A549 (cell line): ENCODE measurements at regions not wholly inside any gene's neighbourhood (a gene's known extent, or its start where the extent isn't known, plus 50 kb on each side); places are given as distances from the start of the nearest gene placed in this dataset.

Experiments
- ATAC-seq, 2 experiments: fragments of 200-7000 bp in 1 of 2; fragments of >200 bp in 1 of 2; cut with Nextera tagmentation in 1 of 2; cut with Tn5 transposase in 1 of 2; 3 replicates each; pipeline versions ENCODE4 v1.8.0 to v1.9.1; 2018 to 2020; ENCODE audit warnings: mild to moderate bottlenecking in 1 of 2, moderate library complexity in 1 of 2
- CTCF ChIA-PET: fragments of 300-600 bp; sonication (Branson Sonifier 250); formaldehyde crosslinking; extraction: SDS; loops from one replicate; lab custom pipeline; 2021; ENCODE audit warnings: antibody characterized with exemption, inconsistent platforms; lab: Yijun Ruan, JAX
- POLR2A ChIA-PET: fragments of 350-600 bp; formaldehyde crosslinking; extraction: SDS; loops from one replicate; lab custom pipeline; 2021; ENCODE audit warnings: antibody characterized with exemption, inconsistent platforms; lab: Yijun Ruan, JAX
- DNase-seq, 2 experiments: peaks; one replicate each; pipeline versions ENCODE4 v3.0.0 to v3.0.0-alpha.2; 2011 to 2016; ENCODE audit warnings: low read depth in 1 of 2, low spot score in 1 of 2
- FAIRE-seq: peaks from 2 replicates; lab custom pipeline; 2011; peaks lifted over from hg19 to GRCh38; lab: Jason Lieb, UNC
- H3K27ac ChIP-seq, 2 experiments: fragments of >200 bp; sonication (Bioruptor Twin); formaldehyde crosslinking; 3 replicates each; pipeline ENCODE4 v1.5.1; 2016 to 2017
- H3K4me1 ChIP-seq: fragments of >200 bp; sonication (Bioruptor Twin); formaldehyde crosslinking; 3 replicates; pipeline ENCODE4 v1.6.1; 2016
- H3K4me2 ChIP-seq: fragments of >200 bp; sonication (Bioruptor Twin); formaldehyde crosslinking; 3 replicates; pipeline ENCODE4 v1.6.1; 2016
- H3K4me3 ChIP-seq: fragments of >200 bp; sonication (Bioruptor Twin); formaldehyde crosslinking; 3 replicates; pipeline ENCODE4 v1.5.1; 2016
- H3K9me3 ChIP-seq: fragments of >200 bp; sonication (Bioruptor Twin); formaldehyde crosslinking; 3 replicates; pipeline ENCODE4 v1.6.1; 2016
- BHLHE40 ChIP-seq: IDR thresholded peaks from 2 replicates; pipeline ENCODE4 v1.6.1; 2012; ENCODE audit warnings: low read depth, low read length, inconsistent platforms
- CBX8 ChIP-seq: fragments of 200-600 bp; sonication (generic); IDR thresholded peaks from 2 replicates; pipeline ENCODE4 v1.6.1; 2016
- EHF ChIP-seq: fragments of 250-450 bp; sonication (Bioruptor Pico); IDR thresholded peaks from 2 replicates; pipeline ENCODE4 v1.5.0; 2020; ENCODE audit warnings: mild to moderate bottlenecking
- EHMT2 ChIP-seq: fragments of 200-600 bp; sonication (generic); IDR thresholded peaks from 2 replicates; pipeline ENCODE4 v1.6.1; 2016; ENCODE audit warnings: antibody characterized with exemption, low read depth, mild to moderate bottlenecking, moderate library complexity
- GATA3 ChIP-seq: IDR thresholded peaks from 2 replicates; pipeline ENCODE4 v1.6.1; 2012; ENCODE audit warnings: borderline replicate concordance
- HEYL ChIP-seq: fragments of 250-450 bp; sonication (Bioruptor Pico); IDR thresholded peaks from 2 replicates; pipeline ENCODE4 v1.8.0; 2021; ENCODE audit warnings: mild to moderate bottlenecking, moderate library complexity
- HOXB5 ChIP-seq: fragments of 250-450 bp; sonication (Bioruptor Pico); IDR thresholded peaks from 2 replicates; pipeline ENCODE4 v1.5.0; 2020; ENCODE audit warnings: mild to moderate bottlenecking, moderate library complexity
- JUN ChIP-seq, 2 experiments: fragments of >200 bp; sonication (Bioruptor Twin); formaldehyde crosslinking; IDR thresholded peaks; 2 replicates in 1 of 2; 3 replicates in 1 of 2; pipeline ENCODE4 v1.6.1; 2016 to 2017
- KDM1A ChIP-seq: fragments of 200-600 bp; sonication (generic); IDR thresholded peaks from 2 replicates; pipeline ENCODE4 v1.6.1; 2016; ENCODE audit warnings: low read depth, mild to moderate bottlenecking
- KDM5A ChIP-seq: fragments of 200-600 bp; sonication (generic); IDR thresholded peaks from 2 replicates; pipeline ENCODE4 v1.6.1; 2016; ENCODE audit warnings: antibody characterized with exemption, mild to moderate bottlenecking
- MAFK ChIP-seq: fragments of 450-650 bp; IDR thresholded peaks from 2 replicates; pipeline ENCODE4 v1.6.1; 2014; ENCODE audit not compliant: partially characterized antibody
- MAZ ChIP-seq: fragments of 150-350 bp; IDR thresholded peaks from 2 replicates; pipeline ENCODE4 v1.6.1; 2014; ENCODE audit warnings: antibody characterized with exemption, low read depth, low read length, borderline replicate concordance
- MYC ChIP-seq: IDR thresholded peaks from 2 replicates; pipeline ENCODE4 v1.6.1; 2012; ENCODE audit warnings: mild to moderate bottlenecking, inconsistent platforms, low read length, improper control_type of control experiment, borderline replicate concordance
- NPAS2 ChIP-seq: fragments of 250-450 bp; sonication (Bioruptor Pico); IDR thresholded peaks from 2 replicates; pipeline ENCODE4 v1.8.0; 2022; ENCODE audit warnings: mild to moderate bottlenecking, moderate library complexity, borderline replicate concordance
- POLR2AphosphoS2 ChIP-seq: conservative IDR thresholded peaks from 2 replicates; pipeline ENCODE4 v1.6.1; 2012; ENCODE audit warnings: low read length, improper control_type of control experiment, inconsistent platforms
- RAD21 ChIP-seq, 2 experiments: fragments of >200 bp in 1 of 2; sonication (Bioruptor Twin) in 1 of 2; formaldehyde crosslinking in 1 of 2; IDR thresholded peaks in 1 of 2; conservative IDR thresholded peaks in 1 of 2; 2 replicates in 1 of 2; 3 replicates in 1 of 2; pipeline ENCODE4 v1.6.1; 2012 to 2018; ENCODE audit warnings: inconsistent platforms in 1 of 2
- RARB ChIP-seq: fragments of 250-450 bp; sonication (Bioruptor Pico); IDR thresholded peaks from 2 replicates; pipeline ENCODE4 v1.8.0; 2021; ENCODE audit warnings: mild to moderate bottlenecking, moderate library complexity
- RCOR1 ChIP-seq: fragments of 150-350 bp; IDR thresholded peaks from 2 replicates; pipeline ENCODE4 v1.6.1; 2014; ENCODE audit warnings: antibody characterized with exemption, low read length, low read depth
- RFX5 ChIP-seq: fragments of 450-650 bp; IDR thresholded peaks from 2 replicates; pipeline ENCODE4 v1.7.1; 2014; ENCODE audit warnings: antibody characterized with exemption, mild to moderate bottlenecking, moderate library complexity
- TFCP2L1 ChIP-seq: fragments of 250-450 bp; sonication (Bioruptor Pico); IDR thresholded peaks from 2 replicates; pipeline ENCODE4 v1.5.0; 2021; ENCODE audit warnings: mild to moderate bottlenecking
- ZC3H11A ChIP-seq: fragments of 450-650 bp; IDR thresholded peaks from 2 replicates; pipeline ENCODE4 v1.6.1; 2014; ENCODE audit warnings: antibody characterized with exemption, mild to moderate bottlenecking
- ZFP36 ChIP-seq: fragments of 450-650 bp; IDR thresholded peaks from 2 replicates; pipeline ENCODE4 v1.6.1; 2014; ENCODE audit warnings: borderline replicate concordance; ENCODE audit not compliant: partially characterized antibody
- WGBS: methylation state at CpG from one replicate; pipeline ENCODE4 v1.1.6; 2017; ENCODE audit errors: missing lambda C conversion rate; 5-methylcytosine and 5-hydroxymethylcytosine counted together
- TF ChIP-seq, protein P1 (sequence below): fragments of 250-450 bp; sonication (Bioruptor Pico); IDR thresholded peaks from 2 replicates; pipeline ENCODE4 v1.5.0; 2020; ENCODE audit warnings: low read depth, mild to moderate bottlenecking, moderate library complexity
- TF ChIP-seq, protein P2 (sequence below): fragments of 200-600 bp; sonication (generic); IDR thresholded peaks from 2 replicates; pipeline ENCODE4 v1.6.1; 2016; ENCODE audit warnings: antibody characterized with exemption, mild to moderate bottlenecking, moderate library complexity
- TF ChIP-seq, protein P3 (sequence below): IDR thresholded peaks from 2 replicates; pipeline ENCODE4 v1.6.1; 2012; ENCODE audit warnings: low read depth, borderline replicate concordance
- TF ChIP-seq, protein P4 (sequence below): IDR thresholded peaks from 2 replicates; pipeline ENCODE4 v1.6.1; 2012

DNA sequence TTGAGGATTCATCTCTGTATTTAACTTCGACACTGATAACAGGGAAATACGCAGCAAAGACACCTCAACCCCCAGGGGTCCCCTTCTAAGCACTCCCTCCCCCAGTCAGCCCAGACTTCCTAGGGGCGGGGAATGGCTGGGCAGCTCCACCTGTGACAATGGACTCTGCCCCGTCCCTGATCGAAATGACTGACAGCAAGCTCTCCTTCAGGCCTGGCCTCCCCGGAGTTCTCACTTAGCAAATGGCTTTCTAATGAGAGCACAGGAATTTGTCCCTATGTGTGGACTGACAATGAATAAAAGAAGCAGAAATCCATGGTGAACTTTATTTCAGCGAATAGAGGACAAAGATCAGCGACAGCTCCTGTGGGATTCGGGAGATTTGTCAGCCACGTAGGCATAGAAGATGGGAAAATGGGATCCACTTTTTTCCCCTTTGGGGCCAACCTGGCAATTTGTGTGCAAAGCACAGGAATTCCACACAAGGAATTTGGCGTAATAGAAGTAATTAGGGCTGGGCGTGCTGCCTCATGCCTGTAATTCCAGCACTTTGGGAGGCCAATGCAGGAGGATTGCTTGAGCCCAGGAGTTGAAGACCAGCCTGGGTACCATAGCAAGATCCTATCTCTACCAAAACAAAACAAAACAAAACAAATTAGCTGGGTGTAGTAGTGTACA lies 63.8 kb downstream of the TNFAIP2 start:
- H3K4me3 ChIP-seq: no peak overlapping the region
- ChIA-PET CTCF (interaction anchor here (0.6 to 13.1 kb wide), 18 partner anchors 10 to 101 kb away, joined by 3 to 261 read pairs (median 4); partner anchors contain the start of gene TNFAIP2), POLR2A (no interaction called here)
- H3K9me3 ChIP-seq: no peaks in the 10 kb centered on the region
- H3K27ac ChIP-seq: peak overlapping the region; percentile 31 to 74; a peak in 5 of 6 replicates
- WGBS: 85% methylated on average over 12 of the region's 12 CpGs
- ATAC-seq (no peak), DNase-seq (no peak), FAIRE-seq (no peak)
- TF ChIP-seq RAD21 (conservative IDR thresholded peaks at IDR 0.05 in 1 of 2, IDR thresholded peaks at IDR 0.05 in 1 of 2) (no peak), TFCP2L1 (CRISPR knock-in tag) (no peak), MAZ (no peak), EHMT2 (no peak)
- H3K4me2 ChIP-seq: no peak overlapping the region
- H3K4me1 ChIP-seq: peaks cover 28% of the 10 kb centered on the region

DNA sequence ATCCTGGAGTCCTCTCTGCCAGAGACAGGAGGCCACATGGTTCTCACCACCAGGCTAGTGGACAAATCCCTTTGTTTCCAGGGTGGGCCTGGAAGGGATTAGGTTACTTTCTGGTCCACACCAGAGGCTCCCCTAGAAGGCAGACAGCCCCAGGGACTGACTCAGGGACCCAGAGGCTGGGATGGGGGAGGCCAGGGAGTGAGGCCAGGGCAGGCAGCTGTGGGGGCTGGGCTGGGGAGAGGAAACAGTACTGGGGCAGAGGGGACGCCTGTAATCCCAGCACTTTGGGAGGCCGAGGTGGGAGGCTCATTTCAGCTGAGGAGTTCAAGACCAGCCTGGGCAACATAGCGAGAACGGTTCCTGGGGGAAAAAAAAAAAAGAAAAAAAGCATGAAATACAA lies 64.7 kb downstream of the TNFAIP2 start:
- WGBS: 74% methylated on average over 4 of the region's 4 CpGs
- Histone ChIP-seq H3K27ac (peak overlapping the region; percentile 61 to 74; a peak in 5 of 6 replicates), H3K4me2 (peak overlapping the region; percentile 73; the same call in 1 of the 3 replicates), H3K4me1 (peaks cover 28% of the 10 kb centered on the region), H3K4me3 (no peak overlapping the region), H3K9me3 (no peaks in the 10 kb centered on the region)
- ChIA-PET POLR2A (no interaction called here), CTCF (interaction anchor here (0.7 to 13.1 kb wide), 9 partner anchors 11 to 100 kb away, joined by 3 to 261 read pairs (median 6); partner anchors contain the start of gene TNFAIP2)
- FAIRE-seq (no peak), DNase-seq (no peak), ATAC-seq (no peak)
- TF ChIP-seq KDM1A (no peak), ZFP36 (no peak), POLR2AphosphoS2 (no peak), KDM5A (no peak), RCOR1 (no peak), EHF (CRISPR knock-in tag) (no peak), JUN (IDR thresholded peaks at IDR 0.05) (no peak), NPAS2 (CRISPR knock-in tag) (no peak), CBX8 (no peak), GATA3 (no peak), RARB (CRISPR knock-in tag) (no peak)
- TF ChIP-seq, protein P1, sequence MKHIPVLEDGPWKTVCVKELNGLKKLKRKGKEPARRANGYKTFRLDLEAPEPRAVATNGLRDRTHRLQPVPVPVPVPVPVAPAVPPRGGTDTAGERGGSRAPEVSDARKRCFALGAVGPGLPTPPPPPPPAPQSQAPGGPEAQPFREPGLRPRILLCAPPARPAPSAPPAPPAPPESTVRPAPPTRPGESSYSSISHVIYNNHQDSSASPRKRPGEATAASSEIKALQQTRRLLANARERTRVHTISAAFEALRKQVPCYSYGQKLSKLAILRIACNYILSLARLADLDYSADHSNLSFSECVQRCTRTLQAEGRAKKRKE: no peak

DNA sequence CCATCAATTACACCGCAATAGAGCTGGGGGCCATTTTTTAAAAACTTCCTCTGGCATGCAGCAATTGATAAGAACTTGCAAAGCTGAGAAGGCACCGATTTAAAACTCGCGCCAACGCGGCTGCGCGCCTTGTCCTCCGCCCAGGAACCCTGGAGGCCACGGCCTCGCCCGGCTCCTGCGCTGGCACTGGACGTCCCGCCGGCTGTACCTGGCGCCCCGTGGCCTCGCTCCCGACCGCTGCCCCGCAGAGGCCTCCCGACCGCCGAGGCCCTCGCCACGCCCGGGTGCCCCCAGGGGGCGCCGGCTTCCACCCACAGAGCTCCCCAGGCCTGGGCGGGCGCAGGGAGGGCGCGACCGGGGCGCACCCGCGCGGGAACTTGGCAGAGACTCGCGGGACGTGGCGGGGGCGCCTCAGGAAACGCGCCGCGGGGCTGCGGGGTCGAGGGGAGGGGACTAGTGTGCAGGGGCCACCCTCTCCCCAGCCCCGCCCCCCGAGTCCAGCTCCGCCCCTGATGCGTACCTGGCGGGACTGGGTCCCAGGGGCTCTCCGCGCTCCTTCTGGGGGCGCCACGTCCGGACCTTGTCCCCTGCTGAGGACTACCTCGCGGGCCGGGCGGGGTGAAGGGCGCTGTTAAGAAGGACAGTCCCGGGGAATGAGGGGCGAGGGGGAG lies 65.7 kb downstream of the TNFAIP2 start:
- peak; percentile 87 to 90 for ATAC-seq
- H3K27ac ChIP-seq: peak overlapping the region; percentile 61 to 84
- ChIA-PET CTCF (interaction anchor here (0.8 to 13.1 kb wide), 19 partner anchors 9 to 99 kb away, joined by 3 to 261 read pairs (median 5); no protein-coding TSS in a partner anchor), POLR2A (no interaction called here)
- no peaks in the 10 kb centered on the region for H3K9me3 ChIP-seq
- peaks cover 28% of the 10 kb centered on the region for H3K4me1 ChIP-seq
- FAIRE-seq: no peak
- peak overlapping the region; percentile 73 for H3K4me2 ChIP-seq
- WGBS: 52% methylated on average over 26 of the region's 67 CpGs
- peak in 1 of 2 experiments; percentile 44 for DNase-seq
- H3K4me3 ChIP-seq: peak overlapping the region; percentile 41
- TF ChIP-seq, protein P2, sequence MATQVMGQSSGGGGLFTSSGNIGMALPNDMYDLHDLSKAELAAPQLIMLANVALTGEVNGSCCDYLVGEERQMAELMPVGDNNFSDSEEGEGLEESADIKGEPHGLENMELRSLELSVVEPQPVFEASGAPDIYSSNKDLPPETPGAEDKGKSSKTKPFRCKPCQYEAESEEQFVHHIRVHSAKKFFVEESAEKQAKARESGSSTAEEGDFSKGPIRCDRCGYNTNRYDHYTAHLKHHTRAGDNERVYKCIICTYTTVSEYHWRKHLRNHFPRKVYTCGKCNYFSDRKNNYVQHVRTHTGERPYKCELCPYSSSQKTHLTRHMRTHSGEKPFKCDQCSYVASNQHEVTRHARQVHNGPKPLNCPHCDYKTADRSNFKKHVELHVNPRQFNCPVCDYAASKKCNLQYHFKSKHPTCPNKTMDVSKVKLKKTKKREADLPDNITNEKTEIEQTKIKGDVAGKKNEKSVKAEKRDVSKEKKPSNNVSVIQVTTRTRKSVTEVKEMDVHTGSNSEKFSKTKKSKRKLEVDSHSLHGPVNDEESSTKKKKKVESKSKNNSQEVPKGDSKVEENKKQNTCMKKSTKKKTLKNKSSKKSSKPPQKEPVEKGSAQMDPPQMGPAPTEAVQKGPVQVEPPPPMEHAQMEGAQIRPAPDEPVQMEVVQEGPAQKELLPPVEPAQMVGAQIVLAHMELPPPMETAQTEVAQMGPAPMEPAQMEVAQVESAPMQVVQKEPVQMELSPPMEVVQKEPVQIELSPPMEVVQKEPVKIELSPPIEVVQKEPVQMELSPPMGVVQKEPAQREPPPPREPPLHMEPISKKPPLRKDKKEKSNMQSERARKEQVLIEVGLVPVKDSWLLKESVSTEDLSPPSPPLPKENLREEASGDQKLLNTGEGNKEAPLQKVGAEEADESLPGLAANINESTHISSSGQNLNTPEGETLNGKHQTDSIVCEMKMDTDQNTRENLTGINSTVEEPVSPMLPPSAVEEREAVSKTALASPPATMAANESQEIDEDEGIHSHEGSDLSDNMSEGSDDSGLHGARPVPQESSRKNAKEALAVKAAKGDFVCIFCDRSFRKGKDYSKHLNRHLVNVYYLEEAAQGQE: peak; percentile 27; the same call in 1 of the 2 replicates
- TF ChIP-seq MAFK (no peak), KDM1A (no peak), HEYL (CRISPR knock-in tag) (no peak), MYC (no peak), BHLHE40 (no peak), GATA3 (no peak), HOXB5 (CRISPR knock-in tag) (no peak), ZC3H11A (no peak), RFX5 (no peak)
- TF ChIP-seq, protein P3, sequence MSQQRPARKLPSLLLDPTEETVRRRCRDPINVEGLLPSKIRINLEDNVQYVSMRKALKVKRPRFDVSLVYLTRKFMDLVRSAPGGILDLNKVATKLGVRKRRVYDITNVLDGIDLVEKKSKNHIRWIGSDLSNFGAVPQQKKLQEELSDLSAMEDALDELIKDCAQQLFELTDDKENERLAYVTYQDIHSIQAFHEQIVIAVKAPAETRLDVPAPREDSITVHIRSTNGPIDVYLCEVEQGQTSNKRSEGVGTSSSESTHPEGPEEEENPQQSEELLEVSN: 0 out of 2 replicates have a peak, but pooled peaks have one; percentile 5
- TF ChIP-seq, protein P4, sequence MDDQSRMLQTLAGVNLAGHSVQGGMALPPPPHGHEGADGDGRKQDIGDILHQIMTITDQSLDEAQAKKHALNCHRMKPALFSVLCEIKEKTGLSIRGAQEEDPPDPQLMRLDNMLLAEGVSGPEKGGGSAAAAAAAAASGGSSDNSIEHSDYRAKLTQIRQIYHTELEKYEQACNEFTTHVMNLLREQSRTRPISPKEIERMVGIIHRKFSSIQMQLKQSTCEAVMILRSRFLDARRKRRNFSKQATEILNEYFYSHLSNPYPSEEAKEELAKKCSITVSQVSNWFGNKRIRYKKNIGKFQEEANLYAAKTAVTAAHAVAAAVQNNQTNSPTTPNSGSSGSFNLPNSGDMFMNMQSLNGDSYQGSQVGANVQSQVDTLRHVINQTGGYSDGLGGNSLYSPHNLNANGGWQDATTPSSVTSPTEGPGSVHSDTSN: no peak
